Superior temporal gyrus (tissue), 1 donor: ENCODE measurements at regions not wholly inside any gene's neighbourhood (a gene's known extent, or its start where the extent isn't known, plus 50 kb on each side); places are given as distances from the start of the nearest gene placed in this dataset.

Experiments used
- DNase-seq: peaks from one replicate; pipeline ENCODE4 v3.0.0-alpha.2; 2016; ENCODE audit errors: extremely low spot score

- no peak for DNase-seq
Observed at GRCh38 chr4:18882468-18882867, 860.9 kb upstream of the LCORL start.

- no peak for DNase-seq
Observed at GRCh38 chr4:18881556-18881955, 860.0 kb upstream of the LCORL start.

- no peak for DNase-seq
Observed at GRCh38 chr4:18880871-18881270, 859.3 kb upstream of the LCORL start.

GRCh38 chr4:18878561-18878960 is 857.0 kb upstream of the LCORL start:
- no peak for DNase-seq

- DNase-seq, result no peak
Observed at GRCh38 chr4:18869166-18869565, 847.6 kb upstream of the LCORL start.

- no peak for DNase-seq
Observed at GRCh38 chr4:18860836-18861530, 839.4 kb upstream of the LCORL start.

GRCh38 chr4:18859468-18859867 is 837.9 kb upstream of the LCORL start:
- DNase-seq, result no peak

- no peak for DNase-seq
Observed at GRCh38 chr4:18858229-18858922, 836.8 kb upstream of the LCORL start.

GRCh38 chr4:18850867-18851266 is 829.3 kb upstream of the LCORL start:
- no peak for DNase-seq

- no peak for DNase-seq
Observed at GRCh38 chr4:18847249-18847890, 825.8 kb upstream of the LCORL start.

- DNase-seq, result no peak
Observed at GRCh38 chr4:18846313-18846712, 824.8 kb upstream of the LCORL start.

GRCh38 chr4:18844726-18845125 is 823.2 kb upstream of the LCORL start:
- no peak for DNase-seq

GRCh38 chr4:18842431-18842830 is 820.9 kb upstream of the LCORL start:
- DNase-seq, result no peak

GRCh38 chr4:18840481-18840880 is 818.9 kb upstream of the LCORL start:
- DNase-seq, result no peak

GRCh38 chr4:18816228-18816895 is 794.8 kb upstream of the LCORL start:
- no peak for DNase-seq

- no peak for DNase-seq
Observed at GRCh38 chr4:18815779-18816173, 794.2 kb upstream of the LCORL start.

- no peak for DNase-seq
Observed at GRCh38 chr4:18815081-18815778, 793.7 kb upstream of the LCORL start.

- DNase-seq, result no peak
Observed at GRCh38 chr4:18813771-18814170, 792.2 kb upstream of the LCORL start.

GRCh38 chr4:18813055-18813454 is 791.5 kb upstream of the LCORL start:
- DNase-seq, result no peak

- no peak for DNase-seq
Observed at GRCh38 chr4:18803781-18804180, 782.2 kb upstream of the LCORL start.

GRCh38 chr4:18798123-18798522 is 776.6 kb upstream of the LCORL start:
- no peak for DNase-seq

GRCh38 chr4:18795794-18796193 is 774.2 kb upstream of the LCORL start:
- no peak for DNase-seq
